IMR-90 (cell line): ENCODE measurements at regions not wholly inside any gene's neighbourhood (a gene's known extent, or its start where the extent isn't known, plus 50 kb on each side); places are given as distances from the start of the nearest gene placed in this dataset.
"Not testable (repeated sequence)": the region's sequence is repeated elsewhere in the genome, so short reads cannot be mapped to it uniquely, and the experiment has no call there.

Experiments
- ATAC-seq: fragments of 200-7000 bp; cut with Tn5 transposase; 2 replicates; pipeline ENCODE4 v1.9.1; 2020; ENCODE audit warnings: low read depth, mild to moderate bottlenecking, moderate library complexity
- BruUV-seq: library from RNA; stranded (reverse); fragments of 400-500 nt; replicated peaks from 2 replicates; lab custom pipeline; 2021; lab: Mats Ljungman, UMichigan
- CTCF ChIA-PET: fragments of 300-600 bp; formaldehyde crosslinking; extraction: SDS; loops from one replicate; lab custom pipeline; 2021; ENCODE audit warnings: antibody characterized with exemption; lab: Yijun Ruan, JAX
- POLR2A ChIA-PET: fragments of 300-600 bp; sonication (Branson Sonifier 250); formaldehyde crosslinking; loops from one replicate; lab custom pipeline; 2022; ENCODE audit warnings: antibody characterized with exemption; ENCODE audit not compliant: unreplicated experiment; lab: Charles Lee
- DNase-seq: peaks from one replicate; pipeline ENCODE4 v3.0.0; 2013
- H2AFZ ChIP-seq: replicated peaks from 2 replicates; pipeline ENCODE3; 2013; ENCODE audit warnings: low read length, mild to moderate bottlenecking; ENCODE audit not compliant: poor library complexity
- H2AK5ac ChIP-seq: 2 replicates; pipeline ENCODE4 v1.6.1; 2013; ENCODE audit warnings: low read depth, low read length, inconsistent platforms
- H2AK9ac ChIP-seq: replicated peaks from 2 replicates; pipeline ENCODE3; 2013; ENCODE audit warnings: mild to moderate bottlenecking, low read depth, low read length, moderate library complexity; ENCODE audit not compliant: poor library complexity
- H2BK120ac ChIP-seq: 2 replicates; pipeline ENCODE4 v1.6.1; 2013; ENCODE audit warnings: low read depth, low read length, inconsistent platforms
- H2BK15ac ChIP-seq: 3 replicates; pipeline ENCODE4 v1.6.1; 2013; ENCODE audit warnings: low read depth, low read length, inconsistent platforms
- H2BK20ac ChIP-seq: 2 replicates; pipeline ENCODE4 v1.6.1; 2013; ENCODE audit warnings: low read depth, mild to moderate bottlenecking, inconsistent platforms, low read length, moderate library complexity
- H2BK5ac ChIP-seq: 2 replicates; pipeline ENCODE4 v1.6.1; 2013; ENCODE audit warnings: mild to moderate bottlenecking, low read depth, low read length, inconsistent platforms; ENCODE audit not compliant: poor library complexity, severe bottlenecking
- H3K14ac ChIP-seq: replicated peaks from 2 replicates; pipeline ENCODE4 v1.6.1; 2013; ENCODE audit warnings: low read depth, low read length, inconsistent platforms
- H3K18ac ChIP-seq: 2 replicates; pipeline ENCODE4 v1.6.1; 2013; ENCODE audit warnings: low read depth, low read length, control low read depth
- H3K23ac ChIP-seq: 2 replicates; pipeline ENCODE4 v1.6.1; 2013; ENCODE audit warnings: low read depth, low read length, inconsistent platforms
- H3K27ac ChIP-seq: 2 replicates; pipeline ENCODE4 v1.5.1; 2013; ENCODE audit warnings: mild to moderate bottlenecking, control low read depth, low read length; ENCODE audit not compliant: insufficient read depth
- H3K27me3 ChIP-seq: 2 replicates; pipeline ENCODE4 v1.6.1; 2013; ENCODE audit warnings: low read length; ENCODE audit not compliant: control insufficient read depth, insufficient read depth
- H3K36me3 ChIP-seq: 2 replicates; pipeline ENCODE4 v1.6.1; 2013; ENCODE audit warnings: low read length, mixed read lengths; ENCODE audit not compliant: control insufficient read depth, insufficient read depth
- H3K4ac ChIP-seq: 2 replicates; pipeline ENCODE4 v1.6.1; 2013; ENCODE audit warnings: low read depth, low read length, inconsistent platforms
- H3K4me1 ChIP-seq: 2 replicates; pipeline ENCODE4 v1.6.1; 2013; ENCODE audit warnings: low read length, mixed read lengths; ENCODE audit not compliant: control insufficient read depth, insufficient read depth
- H3K4me2 ChIP-seq: 2 replicates; pipeline ENCODE4 v1.6.1; 2013; ENCODE audit warnings: low read depth, mild to moderate bottlenecking, control low read depth, low read length, moderate library complexity
- H3K4me3 ChIP-seq: 2 replicates; pipeline ENCODE4 v1.5.1; 2013; ENCODE audit warnings: low read depth, mild to moderate bottlenecking, control low read depth, low read length, moderate library complexity; ENCODE audit not compliant: insufficient read depth
- H3K56ac ChIP-seq: 2 replicates; pipeline ENCODE4 v1.6.1; 2013; ENCODE audit warnings: low read length, inconsistent platforms; ENCODE audit not compliant: insufficient read depth; ENCODE audit errors: extremely low read depth
- H3K79me1 ChIP-seq, 2 experiments: 2 replicates each; pipeline ENCODE4 v1.6.1; 2013; ENCODE audit warnings: low read length in 2 of 2, inconsistent platforms in 1 of 2, low read depth in 1 of 2
- H3K9ac ChIP-seq: 2 replicates; pipeline ENCODE4 v1.6.1; 2013; ENCODE audit warnings: low read depth, low read length, control low read depth
- H3K9me1 ChIP-seq: 2 replicates; pipeline ENCODE4 v1.6.1; 2013; ENCODE audit warnings: low read length, inconsistent platforms; ENCODE audit not compliant: insufficient read depth
- H3K9me3 ChIP-seq: 2 replicates; pipeline ENCODE4 v1.6.1; 2013; ENCODE audit warnings: low read length; ENCODE audit not compliant: control insufficient read depth, insufficient read depth
- H4K20me1 ChIP-seq: 2 replicates; pipeline ENCODE4 v1.6.1; 2013; ENCODE audit warnings: low read length, inconsistent platforms; ENCODE audit not compliant: insufficient read depth
- H4K5ac ChIP-seq: 2 replicates; pipeline ENCODE4 v1.6.1; 2013; ENCODE audit warnings: mild to moderate bottlenecking, low read depth, low read length, control low read depth
- H4K8ac ChIP-seq, 2 experiments: 2 replicates each; pipeline ENCODE4 v1.6.1; 2013; ENCODE audit warnings: low read depth in 2 of 2, low read length in 2 of 2, control low read depth in 1 of 2, inconsistent platforms in 1 of 2
- H4K91ac ChIP-seq: 2 replicates; pipeline ENCODE4 v1.6.1; 2013; ENCODE audit warnings: low read depth, low read length, inconsistent platforms; ENCODE audit not compliant: insufficient read depth
- CEBPB ChIP-seq: IDR thresholded peaks from 2 replicates; pipeline ENCODE4 v1.6.1; 2012; ENCODE audit warnings: low read depth, low read length, improper control_type of control experiment
- NFE2L2 ChIP-seq: fragments of 150-350 bp; IDR thresholded peaks from 2 replicates; pipeline ENCODE4 v1.6.1; 2016; ENCODE audit warnings: low read depth, mild to moderate bottlenecking, low read length
- WGBS, 2 experiments: methylation state at CpG; one replicate each; pipeline versions ENCODE4 v1.1.5 to v1.1.7; 2013; ENCODE audit warnings: missing lambda C conversion rate in 2 of 2; ENCODE audit not compliant: insufficient read length in 1 of 2; ENCODE audit errors: extremely low coverage in 2 of 2; 5-methylcytosine and 5-hydroxymethylcytosine counted together
- dilution Hi-C: fragments of 300-500 bp; cut with HindIII; formaldehyde crosslinking; loops from one replicate; pipeline ENCODE4 v1.14.3; 2018; ENCODE audit warnings: low sequenced_read_pairs; ENCODE audit not compliant: unreplicated experiment
- in situ Hi-C: fragments of 300-500 bp; cut with MboI; formaldehyde crosslinking; loops from 3 replicates; pipeline ENCODE4 v1.14.3; 2019; ENCODE audit warnings: low sequenced_read_pairs, inconsistent platforms, mixed read lengths
- intact Hi-C: fragments of 100-400 bp; cut with micrococcal nuclease; formaldehyde crosslinking; loops from 2 replicates; pipeline ENCODE4 v1.10.0; 2022

DNA sequence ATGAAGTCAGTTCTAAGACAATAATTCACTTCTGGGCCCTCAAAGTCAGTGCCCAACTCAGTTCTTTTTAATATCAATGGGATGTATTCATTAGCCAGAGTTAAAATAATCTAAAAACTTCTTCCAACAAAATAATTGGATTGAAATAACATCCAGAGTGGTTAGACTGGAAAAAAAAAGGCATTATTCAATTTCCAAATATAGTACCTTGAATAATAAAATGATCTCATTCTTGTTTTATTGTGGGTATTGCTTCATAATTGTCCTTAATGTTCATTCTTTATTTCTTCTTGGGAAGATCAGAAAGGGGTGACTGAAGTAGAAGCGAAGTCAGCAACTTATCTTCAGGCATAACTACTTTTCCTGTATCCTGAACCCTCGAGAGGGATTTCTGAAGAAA lies 85.1 kb upstream of the JARID2 start:
- Histone ChIP-seq H3K56ac (no peak overlapping the region), H3K27ac (no peak overlapping the region), H3K4ac (no peak overlapping the region), H2BK15ac (no peak overlapping the region), H2AK5ac (no peak overlapping the region), H2BK5ac (no peak overlapping the region), H2AK9ac (no peak overlapping the region), H3K4me1 (no peaks in the 10 kb centered on the region), H3K9me3 (no peaks in the 10 kb centered on the region), H3K79me1 (no peaks in the 10 kb centered on the region), H4K20me1 (no peaks in the 10 kb centered on the region), H3K36me3 (no peaks in the 10 kb centered on the region), H3K9ac (no peak overlapping the region), H3K18ac (no peak overlapping the region), H3K23ac (no peak overlapping the region), H4K91ac (no peak overlapping the region), H3K4me3 (no peak overlapping the region), H2BK20ac (no peak overlapping the region), H4K8ac (no peak overlapping the region), H4K5ac (no peak overlapping the region), H3K27me3 (no peaks in the 10 kb centered on the region; the same call in 1 of the 2 replicates), H3K14ac (no peak overlapping the region), H3K9me1 (no peaks in the 10 kb centered on the region), H2BK120ac (no peak overlapping the region), H2AFZ (no peak overlapping the region), H3K4me2 (no peak overlapping the region)
- no peak for TF ChIP-seq NFE2L2
- TF ChIP-seq CEBPB = peak; percentile 54; the same call in 1 of the 2 replicates
- no CpG with 5 or more reads among the region's 2 CpGs for WGBS, 2 experiments
- in situ Hi-C loops = no loop called here
- dilution Hi-C loops = no loop called here
- DNase-seq (no peak), ATAC-seq (no peak)
- POLR2A ChIA-PET = no interaction called here
- BruUV-seq = no TSS peak
- intact Hi-C loops = no loop called here
- CTCF ChIA-PET = no interaction called here

- H4K91ac ChIP-seq, H4K5ac ChIP-seq, H2BK20ac ChIP-seq, ATAC-seq, H2BK120ac ChIP-seq, H3K4ac ChIP-seq, H2BK15ac ChIP-seq, H3K4me2 ChIP-seq, intact Hi-C loops, dilution Hi-C loops, H3K14ac ChIP-seq, H3K79me1 ChIP-seq, H3K4me3 ChIP-seq, H3K27ac ChIP-seq, H2AK9ac ChIP-seq, H3K56ac ChIP-seq, H2AFZ ChIP-seq, H4K20me1 ChIP-seq, H3K9me1 ChIP-seq, H3K18ac ChIP-seq, H2AK5ac ChIP-seq, H4K8ac ChIP-seq, H3K9ac ChIP-seq, H3K27me3 ChIP-seq, H3K4me1 ChIP-seq, DNase-seq, H3K23ac ChIP-seq, BruUV-seq, in situ Hi-C loops, H3K9me3 ChIP-seq, H3K36me3 ChIP-seq, H2BK5ac ChIP-seq, CTCF ChIA-PET: not testable (repeated sequence)
- POLR2A ChIA-PET = interaction anchor here (0.6 kb wide), 2 partner anchors 107 to 298 kb away, joined by 5 to 6 read pairs; no protein-coding TSS in a partner anchor
- no CpG with 5 or more reads among the region's 6 CpGs for WGBS, 2 experiments
These were observed 81.0 kb upstream of the JARID2 start for GRCh38 chr6:15164855-15165254.
